ENCODE measurements at regions not wholly inside any gene's neighbourhood (a gene's known extent, or its start where the extent isn't known, plus 50 kb on each side); places are given as distances from the start of the nearest gene placed in this dataset.

DNA sequence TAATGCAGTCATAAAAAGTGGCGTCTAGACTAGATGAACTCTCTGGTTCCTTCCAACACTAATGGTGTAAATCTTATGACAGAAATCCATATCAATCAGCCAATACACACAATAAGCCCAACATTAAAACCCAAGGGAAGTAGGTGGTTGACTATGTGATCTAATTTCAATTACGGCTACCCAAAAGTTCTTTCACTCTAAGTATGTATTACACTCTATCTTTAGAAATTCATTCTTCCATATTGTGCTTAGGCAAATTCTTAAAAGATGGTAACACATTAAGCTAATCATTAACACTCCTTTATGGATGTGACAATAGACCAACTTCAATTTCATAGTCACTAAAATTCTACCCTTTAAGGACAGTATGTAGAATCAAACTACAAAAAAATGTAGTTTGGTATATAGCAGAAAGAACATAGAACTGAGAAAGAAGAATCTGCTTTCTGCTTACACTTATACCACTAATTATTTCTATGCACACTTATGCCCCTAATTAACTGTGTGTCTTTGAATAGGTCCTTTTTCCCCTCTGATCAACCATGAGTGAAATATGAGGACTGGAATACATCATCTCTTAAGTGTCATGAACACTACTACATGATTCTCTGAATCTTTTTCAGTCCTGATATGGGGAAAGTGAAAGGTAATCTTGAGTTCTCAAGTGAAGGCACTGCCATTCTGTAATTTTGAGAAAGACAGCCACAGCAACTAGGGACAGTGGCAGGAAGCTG, 557.6 kb downstream of the IGSF11 start:
- DNase-seq, result no peak
- TF ChIP-seq GATA1 (IDR thresholded peaks at IDR 0.05; ENCODE audit: low read depth, low read length), result no peak
- no peak for TF ChIP-seq POLR2A (IDR thresholded peaks at IDR 0.05; ENCODE audit: low read length)

DNA sequence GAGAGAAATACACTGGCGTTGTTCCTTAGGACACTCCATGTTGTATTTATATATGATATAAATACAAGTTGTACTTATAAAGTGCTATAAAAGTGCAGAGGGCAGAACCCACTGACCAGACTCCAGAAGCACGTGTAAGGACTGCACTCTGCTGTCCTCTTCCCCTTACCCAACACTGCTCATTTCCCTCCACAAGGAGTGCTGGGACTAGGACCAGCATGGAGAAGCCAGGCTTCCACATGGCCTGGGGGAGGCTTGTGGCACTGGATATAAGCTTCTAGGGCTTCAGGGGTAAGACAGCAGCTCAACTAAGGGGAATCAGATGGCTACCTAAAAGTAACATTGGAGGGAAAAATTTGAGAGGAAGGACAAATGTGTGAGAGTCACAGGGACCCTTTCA, 556.9 kb downstream of the IGSF11 start:
- DNase-seq, result no peak
- TF ChIP-seq POLR2A (IDR thresholded peaks at IDR 0.05; ENCODE audit: low read length), result no peak
- no peak for TF ChIP-seq GATA1 (IDR thresholded peaks at IDR 0.05; ENCODE audit: low read depth, low read length)

DNA sequence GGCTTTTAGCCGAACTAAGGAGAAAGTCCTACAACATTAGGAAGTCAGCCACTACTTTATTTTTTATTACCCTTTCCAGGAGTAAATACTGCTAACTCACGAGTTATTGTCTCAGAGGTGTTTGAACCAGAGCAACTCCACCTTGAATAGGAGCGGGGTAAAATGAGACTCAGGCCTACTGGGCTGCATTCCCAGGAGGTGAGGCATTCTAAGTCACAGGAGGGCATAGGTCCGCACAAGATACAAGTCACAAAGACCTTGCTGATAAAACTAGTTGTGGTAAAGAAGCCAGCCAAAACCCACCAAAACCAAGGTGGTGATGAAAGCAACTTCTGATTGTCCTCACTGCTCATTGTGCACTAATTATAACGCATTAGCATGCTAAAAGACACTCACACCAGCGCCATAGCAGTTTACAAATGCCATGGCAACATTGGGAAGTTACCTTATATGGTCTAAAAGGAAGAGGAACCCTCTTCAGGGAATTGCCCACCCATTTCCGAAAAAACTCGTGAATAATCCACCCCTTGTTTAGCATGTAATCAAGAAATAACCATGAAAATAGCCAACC, 555.9 kb downstream of the IGSF11 start:
- no peak for DNase-seq
- no peak for TF ChIP-seq GATA1 (IDR thresholded peaks at IDR 0.05; ENCODE audit: low read depth, low read length)
- no peak for TF ChIP-seq POLR2A (IDR thresholded peaks at IDR 0.05; ENCODE audit: low read length)

DNA sequence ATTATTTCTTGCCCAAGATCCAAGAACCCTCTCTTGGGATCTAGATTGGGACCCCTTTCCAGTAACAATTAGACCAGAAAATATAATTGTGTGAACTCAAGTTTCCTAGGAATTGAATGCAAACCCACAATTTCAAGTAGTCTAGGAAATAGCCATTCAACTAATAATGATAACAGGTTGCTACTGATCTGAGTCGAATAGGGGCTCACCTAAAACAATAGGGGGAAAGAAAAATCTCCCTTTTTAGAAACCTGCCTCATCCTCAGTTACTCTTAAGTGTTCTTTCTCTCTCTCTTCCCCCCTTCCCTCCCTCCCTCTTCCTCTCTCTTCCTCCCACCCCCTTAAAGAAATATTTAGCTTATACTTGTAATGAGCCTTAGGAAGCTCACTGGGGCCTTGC, 555.3 kb downstream of the IGSF11 start:
- no peak for TF ChIP-seq GATA1 (IDR thresholded peaks at IDR 0.05; ENCODE audit: low read depth, low read length)
- DNase-seq, result no peak

DNA sequence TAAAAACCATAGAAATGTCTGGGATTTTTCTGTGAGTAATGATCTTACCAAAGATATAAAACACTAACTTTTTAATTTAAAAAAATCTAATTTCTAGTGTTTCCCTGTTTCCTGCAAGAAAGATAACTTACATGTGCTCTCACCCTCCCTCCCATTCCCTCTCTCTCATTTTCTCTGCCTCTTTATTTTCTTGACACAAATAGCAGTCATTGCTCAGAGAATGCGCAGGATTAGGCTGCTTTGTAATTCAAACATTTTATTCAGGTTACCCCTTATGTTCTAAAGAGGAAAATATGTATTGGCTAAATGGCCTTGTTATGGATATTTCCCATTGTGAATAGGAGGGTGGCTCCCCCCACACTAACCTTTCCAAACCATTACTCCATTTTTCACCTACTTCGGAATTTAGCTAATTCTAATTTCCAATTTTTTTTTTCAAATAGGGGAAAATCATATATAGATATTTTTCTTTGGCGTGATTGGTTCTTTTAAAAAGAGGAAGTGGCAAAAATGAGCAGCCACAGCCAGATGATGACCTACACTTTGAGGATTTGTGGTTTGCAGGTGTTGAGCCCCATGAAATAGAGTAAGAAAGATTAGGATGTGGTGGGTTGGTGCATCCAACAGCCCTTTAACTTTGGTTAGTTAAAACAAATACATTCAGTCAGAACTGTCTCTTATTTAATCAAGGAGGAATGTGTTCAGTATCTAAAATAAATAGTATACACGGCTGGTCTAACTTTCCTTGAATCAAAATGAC, 554.4 kb downstream of the IGSF11 start:
- TF ChIP-seq GATA1 (IDR thresholded peaks at IDR 0.05; ENCODE audit: low read depth, low read length), result no peak
- no peak for TF ChIP-seq POLR2A (IDR thresholded peaks at IDR 0.05; ENCODE audit: low read length)

DNA sequence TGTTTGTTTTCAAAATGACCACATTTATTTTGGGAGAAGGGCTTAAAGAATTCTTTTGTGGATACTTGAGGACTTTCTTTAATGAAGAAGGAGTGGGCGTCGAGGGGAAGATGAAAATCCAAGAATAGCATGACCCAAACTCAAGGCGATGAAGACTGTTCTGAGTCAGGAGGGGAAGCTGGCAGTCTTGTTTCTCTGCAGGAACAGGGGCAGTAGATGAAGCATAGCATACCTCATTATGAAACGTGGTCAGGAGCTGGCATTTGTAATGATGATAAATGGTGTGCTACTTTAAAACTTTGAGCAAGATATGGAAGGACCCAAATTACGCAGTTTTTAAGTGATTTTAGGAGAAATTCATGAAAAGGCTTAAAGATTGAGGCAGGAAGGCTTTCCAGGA, 549.0 kb downstream of the IGSF11 start:
- no peak for TF ChIP-seq GATA1 (IDR thresholded peaks at IDR 0.05; ENCODE audit: low read depth, low read length)
- no peak for TF ChIP-seq POLR2A (IDR thresholded peaks at IDR 0.05; ENCODE audit: low read length)
- DNase-seq, result no peak

More for the DNA sequence above, 554.4 kb downstream of the IGSF11 start:
- DNase-seq, result no peak

DNA sequence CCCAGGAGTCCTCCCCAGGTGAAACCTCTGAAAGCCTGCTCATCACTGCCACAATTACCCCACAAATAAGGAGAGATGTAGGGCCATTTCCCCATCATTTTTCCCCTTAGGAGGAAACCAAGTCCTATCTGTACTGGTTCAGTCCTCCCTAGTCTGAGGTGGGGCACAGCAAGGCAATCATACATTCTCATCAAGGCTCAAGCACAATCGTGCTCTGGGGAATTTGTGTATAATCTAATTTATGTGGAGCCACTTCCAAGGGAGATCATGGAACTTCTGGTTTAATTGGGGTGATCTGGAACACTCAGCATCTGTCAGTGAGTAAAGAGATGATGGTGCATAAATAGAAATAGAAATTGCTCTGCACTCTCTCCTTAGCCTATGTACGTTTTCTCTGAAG, 546.9 kb downstream of the IGSF11 start:
- TF ChIP-seq POLR2A (IDR thresholded peaks at IDR 0.05; ENCODE audit: low read length) (no peak), GATA1 (IDR thresholded peaks at IDR 0.05; ENCODE audit: low read depth, low read length) (no peak)
- no peak for DNase-seq

DNA sequence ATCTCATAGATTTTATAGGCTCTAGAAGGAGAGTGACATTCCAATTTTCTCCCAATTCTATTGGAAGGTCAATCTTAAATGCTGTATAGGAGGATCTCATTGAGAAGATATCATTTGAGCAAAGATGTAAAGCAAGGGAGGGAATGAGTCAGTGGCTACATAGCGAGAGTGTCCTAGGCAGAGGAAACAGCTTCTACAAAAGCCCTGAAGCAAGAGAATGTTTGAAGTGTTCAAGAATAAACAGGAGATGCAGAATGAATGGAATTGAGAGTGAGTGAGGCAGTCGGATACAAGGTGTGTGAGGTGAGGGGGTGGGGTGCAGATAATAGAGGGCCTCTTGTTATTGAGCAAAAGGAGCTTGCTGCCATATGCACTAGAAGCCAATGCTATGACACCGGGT, 545.9 kb downstream of the IGSF11 start:
- no peak for DNase-seq
- TF ChIP-seq POLR2A (IDR thresholded peaks at IDR 0.05; ENCODE audit: low read length), result no peak
- no peak for TF ChIP-seq GATA1 (IDR thresholded peaks at IDR 0.05; ENCODE audit: low read depth, low read length)

DNA sequence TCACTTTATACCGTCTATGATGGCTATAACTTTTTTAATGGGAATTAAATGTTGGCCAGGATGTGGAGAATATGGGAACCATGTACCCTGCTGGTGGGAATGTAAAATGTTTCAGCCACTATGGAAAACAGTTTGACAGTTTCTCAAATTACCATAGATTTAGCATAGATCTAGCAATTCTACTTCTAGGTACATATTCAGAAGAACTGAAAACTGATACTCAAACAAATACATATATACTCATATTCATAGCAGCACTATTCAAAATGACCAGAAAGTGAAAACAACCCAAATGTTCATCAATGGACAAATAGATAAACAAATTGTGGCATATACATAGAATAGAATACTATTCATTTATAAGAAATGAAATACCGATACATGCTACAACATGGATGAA, 539.4 kb downstream of the IGSF11 start:
- no peak for TF ChIP-seq GATA1 (IDR thresholded peaks at IDR 0.05; ENCODE audit: low read depth, low read length)
- no peak for TF ChIP-seq POLR2A (IDR thresholded peaks at IDR 0.05; ENCODE audit: low read length)
- DNase-seq, result no peak

DNA sequence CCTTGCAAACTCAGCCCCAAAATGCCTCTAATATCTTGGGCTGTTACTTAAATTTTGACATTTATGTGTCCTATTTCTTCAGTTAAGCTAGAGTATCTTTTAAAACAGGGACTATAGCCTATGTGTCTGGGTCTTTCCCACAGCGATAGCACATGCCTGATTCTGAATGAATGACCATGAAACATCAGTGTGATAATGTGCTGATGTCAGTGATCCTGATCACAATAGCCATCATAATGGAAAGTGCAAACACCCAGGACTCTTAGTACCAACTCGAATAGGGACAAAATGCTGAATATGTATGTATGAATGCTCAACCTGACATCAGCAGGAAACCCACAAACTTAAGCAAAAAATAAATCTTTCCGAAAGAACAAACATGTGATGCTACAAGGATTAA, 537.4 kb downstream of the IGSF11 start:
- no peak for DNase-seq
- no peak for TF ChIP-seq POLR2A (IDR thresholded peaks at IDR 0.05; ENCODE audit: low read length)
- no peak for TF ChIP-seq GATA1 (IDR thresholded peaks at IDR 0.05; ENCODE audit: low read depth, low read length)

DNA sequence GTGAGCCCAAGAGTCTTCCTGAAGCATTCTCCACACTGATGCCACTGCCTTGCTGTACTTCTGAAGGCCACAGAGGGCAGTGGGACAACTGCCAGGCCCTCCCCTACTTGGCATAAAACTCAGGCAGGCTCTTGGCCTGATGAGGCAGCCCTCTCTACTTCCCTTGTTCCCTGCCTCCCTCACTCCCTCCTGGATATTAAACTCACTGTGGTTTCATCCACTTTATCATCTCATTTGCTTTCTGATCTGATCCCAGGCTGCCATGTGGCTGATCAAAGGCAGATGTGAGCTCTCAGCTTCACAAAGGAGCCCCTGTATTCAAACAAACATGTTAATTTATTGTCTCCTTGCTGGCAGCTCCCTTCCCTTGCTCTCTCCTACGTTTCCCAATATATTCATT, 533.5 kb downstream of the IGSF11 start:
- peak; percentile 5 to 10 for DNase-seq
- TF ChIP-seq POLR2A (IDR thresholded peaks at IDR 0.05; ENCODE audit: low read length) (no peak), GATA1 (IDR thresholded peaks at IDR 0.05; ENCODE audit: low read depth, low read length) (no peak)

DNA sequence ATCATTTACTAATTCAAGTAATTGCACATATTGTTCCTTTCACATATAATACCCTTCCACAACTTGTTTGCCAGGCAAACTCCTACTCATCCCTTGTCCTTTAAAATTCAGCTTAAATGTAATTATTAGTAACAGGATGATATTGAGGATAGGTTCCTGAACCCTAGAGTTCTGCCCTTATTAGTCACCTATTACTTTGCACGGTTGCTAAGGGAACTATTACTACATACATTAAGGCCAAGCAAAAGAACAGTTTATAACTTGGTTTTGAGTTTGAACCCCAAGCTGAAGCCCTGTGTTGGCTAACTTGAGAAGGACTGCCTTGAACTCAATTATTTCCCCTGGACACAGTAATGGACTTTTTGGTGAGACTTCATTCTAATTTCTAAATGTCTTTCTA, 529.7 kb downstream of the IGSF11 start:
- DNase-seq, result no peak
- TF ChIP-seq POLR2A (IDR thresholded peaks at IDR 0.05; ENCODE audit: low read length), result no peak
- no peak for TF ChIP-seq GATA1 (IDR thresholded peaks at IDR 0.05; ENCODE audit: low read depth, low read length)

DNA sequence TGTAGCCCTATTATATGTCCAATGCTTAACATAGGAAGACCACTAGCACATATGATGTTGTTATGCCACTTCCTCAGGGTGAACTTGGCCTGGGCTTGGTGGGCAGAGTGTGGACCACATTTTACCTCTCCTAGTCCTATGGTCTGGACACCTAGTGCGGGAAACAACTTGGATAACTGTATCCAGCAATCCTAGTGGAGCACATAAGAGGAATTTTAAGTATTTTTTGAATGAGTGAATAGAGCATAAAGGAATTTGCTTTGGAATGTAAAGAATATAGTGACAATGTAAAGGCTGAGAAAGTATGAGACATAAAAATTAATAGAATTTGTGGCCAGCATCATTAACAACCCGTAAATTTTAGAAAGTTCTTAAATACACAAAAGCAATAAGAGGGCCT, 528.9 kb downstream of the IGSF11 start:
- DNase-seq, result no peak
- TF ChIP-seq POLR2A (IDR thresholded peaks at IDR 0.05; ENCODE audit: low read length), result no peak
- no peak for TF ChIP-seq GATA1 (IDR thresholded peaks at IDR 0.05; ENCODE audit: low read depth, low read length)

DNA sequence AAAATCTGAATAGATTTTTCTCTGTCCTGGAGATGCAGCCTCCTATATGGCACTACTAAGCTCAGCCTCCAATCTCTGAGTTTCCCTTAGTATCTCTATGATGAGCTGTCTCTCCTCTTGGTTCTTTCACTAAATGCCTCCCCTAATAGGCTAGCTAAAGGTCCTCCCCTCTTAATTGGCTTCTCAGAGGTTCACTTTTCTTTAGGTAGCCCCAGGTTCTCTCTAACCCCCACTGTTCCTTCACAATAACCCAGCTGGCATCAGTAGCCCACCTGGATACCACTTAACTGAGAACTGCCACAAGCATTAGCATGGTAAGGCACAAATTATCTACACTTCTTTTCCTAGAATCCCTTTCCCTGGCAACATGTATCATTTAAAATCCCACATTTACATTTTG, 523.2 kb downstream of the IGSF11 start:
- no peak for DNase-seq
- TF ChIP-seq GATA1 (IDR thresholded peaks at IDR 0.05; ENCODE audit: low read depth, low read length) (no peak), POLR2A (IDR thresholded peaks at IDR 0.05; ENCODE audit: low read length) (no peak)

DNA sequence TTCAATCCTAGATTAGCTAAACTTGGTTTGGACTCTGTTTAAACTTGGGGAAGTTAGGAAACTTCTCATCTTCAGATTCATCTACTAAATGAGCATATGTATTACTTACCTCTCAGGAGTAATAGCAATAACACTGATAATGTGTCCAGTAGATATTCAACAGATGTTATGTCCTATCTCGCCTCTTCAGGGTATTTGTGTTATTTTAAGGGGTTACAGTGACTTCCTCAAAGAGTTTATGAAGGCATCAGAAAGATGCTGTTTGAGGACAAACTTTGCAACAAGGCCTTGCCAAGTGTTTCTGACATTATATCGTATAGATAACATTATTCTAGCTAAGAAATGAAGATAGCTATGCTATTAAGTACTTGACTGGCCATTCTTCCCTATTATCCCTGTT, 522.3 kb downstream of the IGSF11 start:
- DNase-seq, result no peak
- TF ChIP-seq POLR2A (IDR thresholded peaks at IDR 0.05; ENCODE audit: low read length) (no peak), GATA1 (IDR thresholded peaks at IDR 0.05; ENCODE audit: low read depth, low read length) (no peak)
